ENCODE measurements at regions not wholly inside any gene's neighbourhood (a gene's known extent, or its start where the extent isn't known, plus 50 kb on each side); places are given as distances from the start of the nearest gene placed in this dataset.
"Not testable (repeated sequence)": the region's sequence is repeated elsewhere in the genome, so short reads cannot be mapped to it uniquely, and the experiment has no call there.

DNA sequence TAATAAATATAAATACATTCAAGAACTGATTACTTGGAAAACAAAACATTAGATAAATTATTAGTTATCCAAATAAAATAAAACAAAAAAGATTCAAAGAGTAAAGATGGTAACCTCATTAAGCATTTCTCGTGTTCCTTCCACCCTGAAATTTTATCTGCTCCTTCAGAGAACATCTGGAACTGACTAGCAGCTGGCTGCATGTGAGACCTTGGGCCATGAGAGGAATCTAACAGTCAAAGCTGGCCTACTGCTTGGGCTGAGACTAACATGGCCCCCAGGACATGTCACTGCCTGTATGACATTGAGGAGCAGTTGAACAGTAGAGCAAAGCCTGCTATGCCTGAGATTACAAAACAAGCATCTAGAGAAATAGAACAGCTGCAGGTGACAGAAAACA is 208.5 kb upstream of the ZSWIM2 start:
- no peak for DNase-seq (ENCODE audit: low spot score)

DNA sequence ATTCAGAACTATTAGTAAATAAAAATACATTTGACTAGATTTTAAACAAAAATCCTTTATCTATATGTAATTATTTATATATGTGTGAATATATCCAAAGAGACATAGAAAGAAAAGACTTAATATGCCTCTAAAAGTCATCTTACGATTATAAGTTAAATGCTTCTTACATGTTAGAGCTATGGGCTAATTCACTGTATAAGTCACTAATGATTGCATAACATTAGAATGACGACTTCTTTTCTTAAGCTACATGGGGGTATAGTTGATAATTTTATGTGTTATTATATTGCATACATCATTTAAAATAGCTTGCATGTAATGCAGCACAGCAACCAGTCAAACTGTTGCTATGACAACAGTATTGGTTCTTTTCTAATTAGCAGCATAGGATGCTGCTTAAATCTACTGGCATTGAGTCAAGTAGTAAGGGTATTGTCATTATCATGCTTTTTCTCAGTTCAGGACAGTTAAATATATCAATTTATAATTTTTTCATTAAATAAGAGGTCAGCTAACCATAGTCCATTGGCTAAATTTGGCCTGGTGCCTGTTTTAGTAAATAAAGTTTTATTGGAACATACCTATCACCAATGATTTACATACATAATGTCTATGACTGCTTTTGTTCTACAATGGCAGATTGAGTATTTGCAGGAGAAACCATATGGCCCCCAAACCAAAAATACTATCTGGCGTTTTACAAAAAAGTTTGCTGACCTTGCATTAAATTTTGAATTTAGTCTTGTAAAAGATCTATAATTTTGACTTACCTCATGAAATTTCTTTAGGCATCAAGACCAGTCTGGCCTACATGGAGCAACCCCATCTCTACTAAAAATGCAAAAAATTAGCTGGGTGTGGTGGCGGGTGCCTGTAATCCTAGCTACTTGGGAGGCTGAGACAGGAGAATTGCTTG is 207.7 kb upstream of the ZSWIM2 start:
- no peak for DNase-seq (ENCODE audit: low spot score)

GRCh38 chr2:187055463-187055862 is 206.5 kb upstream of the ZSWIM2 start:
- no peak for DNase-seq (ENCODE audit: low spot score)

DNA sequence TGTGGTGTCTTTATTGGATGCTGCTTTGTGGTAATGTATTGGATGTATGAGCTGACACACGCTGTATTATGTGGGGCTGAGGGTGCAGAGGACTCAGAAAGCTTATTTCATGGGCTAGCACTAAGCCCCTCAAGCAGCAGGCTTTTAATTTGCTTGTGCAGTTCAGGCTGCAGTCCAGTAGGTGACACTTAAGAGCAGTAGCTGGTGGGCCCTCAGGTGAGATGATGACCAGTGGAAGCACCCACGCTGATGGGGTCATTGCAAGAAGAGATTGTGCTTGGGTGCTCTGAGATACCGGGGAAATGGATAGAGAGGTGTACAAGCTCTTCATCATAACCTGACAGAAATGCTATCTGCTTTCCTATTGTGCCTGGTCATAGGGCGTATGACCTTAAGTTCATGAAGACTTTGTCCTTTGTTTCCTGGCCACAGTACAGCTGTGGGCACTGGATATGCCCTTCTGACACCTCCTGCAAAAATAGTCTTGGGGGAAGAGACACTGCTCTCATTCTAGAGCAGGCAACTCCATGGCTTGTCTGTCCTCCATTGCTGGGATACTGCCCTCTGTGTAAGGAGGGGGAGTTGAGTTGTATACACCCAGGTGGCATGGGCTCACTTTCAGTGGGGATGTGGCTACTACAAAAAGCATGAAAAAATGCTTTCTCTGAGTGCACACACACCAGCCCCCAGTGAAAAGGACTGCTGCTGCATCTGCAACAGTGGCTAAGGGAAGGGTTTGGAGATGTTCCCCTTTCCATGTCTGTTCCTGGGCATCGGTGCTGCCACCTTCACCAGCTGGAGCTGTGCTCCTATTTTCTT is 205.7 kb upstream of the ZSWIM2 start:
- DNase-seq (ENCODE audit: low spot score): no peak

GRCh38 chr2:187051350-187051749 is 202.4 kb upstream of the ZSWIM2 start:
- no peak for DNase-seq (ENCODE audit: low spot score)

GRCh38 chr2:187050409-187050998 is 201.5 kb upstream of the ZSWIM2 start:
- DNase-seq (ENCODE audit: low spot score): no peak

- DNase-seq (ENCODE audit: low spot score): no peak
Observed at GRCh38 chr2:187037310-187037709, 188.3 kb upstream of the ZSWIM2 start.

DNA sequence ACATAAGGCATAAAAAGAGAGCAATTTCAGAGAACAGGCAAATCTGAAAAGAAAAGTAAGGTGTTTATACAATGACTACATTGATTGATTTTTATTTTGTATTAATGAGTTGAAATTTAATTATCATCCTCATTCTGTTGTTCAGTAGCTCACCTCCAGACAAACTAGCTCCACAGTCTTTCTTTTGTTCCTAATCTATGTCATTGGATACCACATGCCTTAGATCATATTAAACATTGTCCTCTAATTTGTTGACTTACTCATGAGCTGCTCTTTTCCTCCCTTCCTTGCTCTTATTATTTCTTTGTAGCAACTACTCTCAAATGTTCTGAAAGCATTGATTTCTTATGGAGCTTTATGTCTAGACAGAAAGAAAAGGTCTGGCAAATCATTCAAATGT is 185.5 kb upstream of the ZSWIM2 start:
- DNase-seq (ENCODE audit: low spot score): no peak

DNA sequence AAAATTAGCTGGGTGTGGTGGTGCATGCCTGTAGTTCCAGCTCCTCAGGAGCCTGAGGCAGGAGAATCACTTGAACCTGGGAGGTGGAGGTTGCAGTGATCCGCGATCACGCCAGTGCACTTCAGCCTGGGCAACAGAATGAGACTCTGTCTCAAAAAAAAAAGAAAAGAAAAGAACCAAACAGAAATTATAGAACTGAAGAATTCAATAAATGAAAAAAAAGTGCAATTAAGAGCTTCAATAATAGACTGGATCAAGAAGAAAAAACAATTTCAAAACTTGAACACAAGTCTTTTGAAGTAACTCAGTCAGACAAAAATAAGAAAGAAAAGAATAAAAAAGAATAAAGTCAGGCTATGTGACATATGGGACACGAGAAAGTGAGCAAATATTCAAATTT is 175.8 kb upstream of the ZSWIM2 start:
- no peak for DNase-seq (ENCODE audit: low spot score)

DNA sequence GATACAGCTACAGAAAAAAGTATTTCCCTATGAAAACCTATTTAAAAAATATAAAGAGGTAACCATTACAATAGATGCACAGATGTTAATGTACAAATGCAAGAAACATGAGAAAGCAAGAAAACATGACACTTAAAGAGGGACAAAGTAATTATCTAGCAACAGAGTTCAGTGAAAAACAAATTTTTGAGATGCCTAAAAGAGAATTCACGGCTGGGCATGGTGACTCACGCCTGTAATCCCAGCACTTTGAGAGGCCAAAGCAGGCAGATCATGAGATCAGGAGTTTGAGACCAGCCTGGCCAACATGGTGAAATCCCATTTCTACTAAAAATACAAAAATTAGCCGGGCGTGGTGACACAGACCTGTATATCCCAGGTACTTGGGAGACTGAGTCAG is 175.0 kb upstream of the ZSWIM2 start:
- not testable (repeated sequence) for DNase-seq (ENCODE audit: low spot score)

DNA sequence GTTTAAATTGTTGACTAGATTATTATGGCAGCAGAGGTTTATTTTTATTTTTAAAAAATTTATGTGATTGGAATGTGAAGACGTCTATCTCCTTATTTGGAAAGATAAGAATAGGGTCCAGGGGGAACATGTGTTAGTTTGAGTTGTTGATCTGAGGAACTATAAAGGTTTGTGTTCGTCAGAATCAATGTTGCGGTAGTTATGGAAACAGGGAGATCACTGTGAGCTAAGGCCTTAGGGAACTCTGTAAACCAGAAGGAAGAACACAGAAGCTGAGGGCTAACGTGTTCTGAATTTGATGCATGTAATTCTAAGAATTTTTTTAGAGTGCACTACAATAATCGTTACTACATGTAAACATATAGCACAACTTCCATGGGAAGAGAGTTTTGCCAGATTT is 168.5 kb upstream of the ZSWIM2 start:
- no peak for DNase-seq (ENCODE audit: low spot score)

GRCh38 chr2:187013058-187013457 is 164.1 kb upstream of the ZSWIM2 start:
- no peak for DNase-seq (ENCODE audit: low spot score)

- no peak for DNase-seq (ENCODE audit: low spot score)
Observed at GRCh38 chr2:187011206-187011832, 162.3 kb upstream of the ZSWIM2 start.

DNA sequence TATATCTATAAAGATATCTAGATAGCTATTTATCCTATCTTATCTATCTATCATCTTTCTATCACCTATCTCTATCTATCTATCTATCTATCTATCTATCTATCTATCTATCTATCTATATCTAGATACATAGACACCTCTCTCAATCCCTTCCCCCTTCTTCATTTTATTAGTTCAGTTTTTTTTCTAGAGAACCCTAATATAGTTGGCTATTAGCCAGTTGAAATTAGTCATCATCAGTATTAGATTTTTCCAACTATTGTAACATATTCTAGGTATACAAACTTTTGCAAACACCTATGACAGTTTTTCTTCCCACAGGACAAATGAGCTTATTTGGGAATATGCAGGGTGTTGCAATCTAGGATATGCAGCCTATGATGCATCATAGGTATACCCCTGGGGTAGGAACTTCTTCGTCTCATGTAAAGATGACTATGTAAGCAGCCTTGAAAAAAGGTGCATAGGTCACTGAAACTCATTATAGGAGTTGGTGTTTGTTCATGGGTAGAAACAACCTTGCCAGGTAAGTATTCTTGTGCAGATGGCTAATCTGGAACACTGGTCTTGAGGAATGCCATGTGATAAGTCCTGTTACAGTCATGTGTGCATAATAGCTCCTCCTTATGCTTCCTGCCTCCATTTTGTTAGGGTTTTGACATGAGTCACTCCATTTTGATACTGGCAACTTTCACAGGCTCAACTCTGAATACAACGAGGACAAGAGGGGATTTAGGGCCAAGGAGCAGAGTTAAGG is 160.7 kb upstream of the ZSWIM2 start:
- DNase-seq (ENCODE audit: low spot score): no peak

DNA sequence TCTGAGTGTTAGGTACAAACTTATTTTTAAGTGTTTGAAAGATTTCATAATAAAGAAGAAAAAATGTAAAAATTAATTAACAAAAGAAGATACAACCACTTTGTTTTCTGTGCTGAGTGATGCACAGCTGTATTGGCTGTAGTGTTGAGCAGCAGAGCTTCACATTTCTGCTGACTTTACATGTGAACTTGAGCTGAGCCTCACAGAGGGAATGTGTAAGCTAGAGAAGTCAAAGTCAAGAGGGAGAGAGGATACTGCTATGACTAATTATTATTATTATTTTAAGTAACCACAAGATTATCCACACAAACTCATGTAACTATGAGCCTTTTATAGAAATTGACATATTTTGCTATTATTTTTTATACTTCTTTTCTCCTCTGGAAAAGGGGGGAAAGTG is 159.1 kb upstream of the ZSWIM2 start:
- no peak for DNase-seq (ENCODE audit: low spot score)

DNA sequence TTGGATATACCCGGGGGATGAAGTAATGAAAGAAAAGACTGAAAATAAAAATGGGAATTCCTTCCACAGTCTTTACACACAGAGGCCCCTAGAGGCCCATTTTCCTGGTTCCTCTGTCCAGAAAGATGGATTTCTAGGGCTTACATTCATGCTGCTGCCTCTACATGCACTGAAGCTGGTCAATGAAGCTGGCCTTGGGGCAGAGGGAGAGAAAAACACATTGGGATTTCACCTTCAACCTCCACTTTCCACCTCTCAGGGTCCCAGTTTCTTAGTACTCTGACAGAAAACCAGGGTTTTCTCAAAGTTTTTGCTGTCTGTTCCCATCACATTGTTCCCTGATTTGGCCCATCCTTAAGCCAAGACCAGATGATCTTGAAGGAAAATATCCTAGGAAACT is 154.6 kb upstream of the ZSWIM2 start:
- no peak for DNase-seq (ENCODE audit: low spot score)

DNA sequence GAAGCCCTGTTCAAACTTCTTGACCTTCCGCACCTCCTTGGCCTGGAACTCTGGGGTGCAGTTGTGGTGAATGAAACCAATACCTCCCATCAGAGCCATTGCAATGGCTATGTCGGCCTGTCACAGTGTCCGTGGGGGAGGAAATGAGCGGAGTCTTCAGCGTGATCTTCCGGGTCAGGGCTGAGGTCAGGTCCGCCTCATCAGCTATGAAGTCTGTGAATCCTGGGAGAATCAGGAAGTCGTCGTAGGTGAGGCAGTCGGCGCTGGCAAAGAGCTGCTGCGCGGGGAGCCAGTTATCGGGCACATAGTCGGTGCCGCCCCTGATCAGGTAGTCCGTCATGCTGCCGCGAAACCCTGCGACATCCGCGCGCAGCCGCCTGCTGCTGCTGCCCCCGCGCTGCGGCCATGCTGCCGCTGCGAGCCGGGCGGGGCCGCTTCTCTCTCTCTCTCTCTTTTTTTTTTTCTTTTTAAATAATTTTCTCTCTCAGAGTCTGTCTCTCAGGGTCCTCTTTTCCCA is 154.1 kb upstream of the ZSWIM2 start:
- DNase-seq (ENCODE audit: low spot score): no peak

GRCh38 chr2:187002242-187002641 is 153.3 kb upstream of the ZSWIM2 start:
- DNase-seq (ENCODE audit: low spot score): no peak

GRCh38 chr2:187001248-187001647 is 152.3 kb upstream of the ZSWIM2 start:
- DNase-seq (ENCODE audit: low spot score): no peak

DNA sequence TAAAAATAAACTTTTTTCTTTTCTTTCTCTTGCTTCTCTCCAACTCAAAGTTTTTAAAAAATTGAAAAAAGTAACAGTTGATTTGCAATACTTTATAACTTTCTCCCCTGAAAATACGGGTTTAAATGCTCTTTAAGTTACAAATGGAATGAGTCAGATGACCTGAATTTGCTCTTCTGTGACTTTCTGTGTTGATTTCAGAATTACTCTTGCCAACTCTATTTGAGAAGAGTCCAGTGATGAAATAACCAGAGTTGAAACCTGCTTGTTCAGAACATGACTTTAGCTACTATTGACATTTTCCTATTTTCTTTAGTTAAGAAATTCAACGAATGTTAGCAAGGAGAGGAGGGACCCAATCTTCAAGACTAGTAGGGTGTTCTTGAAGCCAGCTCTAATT is 146.1 kb upstream of the ZSWIM2 start:
- no peak for DNase-seq (ENCODE audit: low spot score)

DNA sequence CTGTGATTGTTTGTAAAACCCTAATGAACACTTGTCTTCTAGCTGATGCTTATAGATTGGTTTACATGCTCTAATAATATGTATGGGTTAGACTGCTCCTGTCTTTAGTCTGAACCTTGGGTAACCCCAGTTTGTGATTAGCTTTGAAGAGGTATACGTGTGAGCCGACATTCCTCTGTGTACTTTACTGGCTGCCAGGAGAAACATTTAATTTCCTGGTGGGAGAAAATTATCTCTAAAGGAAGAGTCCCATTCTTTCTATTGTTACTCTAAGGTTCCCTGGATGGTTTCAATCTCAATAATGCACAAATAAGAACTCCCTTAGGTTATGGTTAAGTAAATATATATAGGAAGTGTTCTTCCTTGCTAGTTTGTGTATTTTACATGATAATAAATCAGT is 143.6 kb upstream of the ZSWIM2 start:
- no peak for DNase-seq (ENCODE audit: low spot score)
